ENCODE measurements at regions not wholly inside any gene's neighbourhood (a gene's known extent, or its start where the extent isn't known, plus 50 kb on each side); places are given as distances from the start of the nearest gene placed in this dataset.

DNA sequence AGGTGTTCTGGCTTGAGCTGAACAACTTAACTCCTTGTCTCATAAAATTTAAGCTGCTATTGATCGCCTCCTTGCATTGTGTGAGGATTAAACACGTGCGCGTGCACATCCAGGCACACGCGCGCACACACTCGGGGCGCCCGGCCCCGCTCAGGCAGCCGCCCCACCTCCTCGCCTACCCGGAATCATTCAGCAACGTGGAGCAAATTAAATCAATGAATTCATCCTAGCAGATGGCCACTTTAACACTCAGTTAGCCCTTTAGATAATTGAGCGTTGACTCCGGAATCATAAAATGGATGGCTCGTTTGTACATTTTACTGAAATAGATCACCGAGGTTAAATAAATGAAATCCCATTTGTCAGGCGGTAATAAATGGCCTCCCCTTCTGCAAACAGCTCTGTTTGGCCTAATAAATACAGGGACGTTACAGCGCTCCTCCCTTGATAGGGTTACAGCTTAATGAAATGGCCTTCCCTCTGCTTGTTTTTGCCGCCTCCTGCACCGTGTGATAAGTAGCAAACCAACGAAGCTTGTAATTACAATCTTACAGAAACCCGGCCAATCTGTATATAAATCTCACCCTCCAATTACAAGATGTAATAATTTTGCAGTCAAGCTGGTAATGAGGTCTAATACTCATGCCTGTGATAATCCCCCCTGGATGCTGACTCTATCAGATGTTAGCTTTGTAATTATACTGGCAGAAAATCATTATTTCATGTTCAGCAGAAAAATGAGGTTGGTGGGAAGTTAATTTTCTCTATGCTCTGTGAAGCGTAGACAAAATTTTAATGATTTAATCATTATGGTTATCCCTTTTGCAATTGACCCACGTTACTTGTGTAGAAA is 229.7 kb upstream of the IRX4 start:
- Histone ChIP-seq H3K79me2 (ENCODE audit: insufficient read depth, low read length) (no peaks in the 10 kb centered on the region), H3K27ac (ENCODE audit: low read depth, low read length, poor library complexity, severe bottlenecking) (no peak overlapping the region), H3K4me3 (ENCODE audit: low read depth, low read length, poor library complexity, severe bottlenecking) (no peak overlapping the region), H3K9me3 (ENCODE audit: low read length) (no peaks in the 10 kb centered on the region), H3F3A (ENCODE audit: insufficient read depth, low read length) (no peaks in the 10 kb centered on the region), H4K20me1 (ENCODE audit: insufficient read depth, low read length) (no peaks in the 10 kb centered on the region), H3K9me2 (ENCODE audit: low read depth, low read length) (no peaks in the 10 kb centered on the region), H2AFZ (ENCODE audit: low read length) (no peak overlapping the region), H3K27me3 (ENCODE audit: insufficient read depth, low read length) (no peaks in the 10 kb centered on the region), H3K4me2 (ENCODE audit: low read length) (no peak overlapping the region), H3K4me1 (ENCODE audit: insufficient read depth, low read length, severe bottlenecking) (no peaks in the 10 kb centered on the region), H3K36me3 (ENCODE audit: insufficient read depth, low read length) (no peaks in the 10 kb centered on the region), H3K9ac (ENCODE audit: low read length) (no peak overlapping the region)
- TF ChIP-seq, protein P1, sequence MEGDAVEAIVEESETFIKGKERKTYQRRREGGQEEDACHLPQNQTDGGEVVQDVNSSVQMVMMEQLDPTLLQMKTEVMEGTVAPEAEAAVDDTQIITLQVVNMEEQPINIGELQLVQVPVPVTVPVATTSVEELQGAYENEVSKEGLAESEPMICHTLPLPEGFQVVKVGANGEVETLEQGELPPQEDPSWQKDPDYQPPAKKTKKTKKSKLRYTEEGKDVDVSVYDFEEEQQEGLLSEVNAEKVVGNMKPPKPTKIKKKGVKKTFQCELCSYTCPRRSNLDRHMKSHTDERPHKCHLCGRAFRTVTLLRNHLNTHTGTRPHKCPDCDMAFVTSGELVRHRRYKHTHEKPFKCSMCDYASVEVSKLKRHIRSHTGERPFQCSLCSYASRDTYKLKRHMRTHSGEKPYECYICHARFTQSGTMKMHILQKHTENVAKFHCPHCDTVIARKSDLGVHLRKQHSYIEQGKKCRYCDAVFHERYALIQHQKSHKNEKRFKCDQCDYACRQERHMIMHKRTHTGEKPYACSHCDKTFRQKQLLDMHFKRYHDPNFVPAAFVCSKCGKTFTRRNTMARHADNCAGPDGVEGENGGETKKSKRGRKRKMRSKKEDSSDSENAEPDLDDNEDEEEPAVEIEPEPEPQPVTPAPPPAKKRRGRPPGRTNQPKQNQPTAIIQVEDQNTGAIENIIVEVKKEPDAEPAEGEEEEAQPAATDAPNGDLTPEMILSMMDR (IDR thresholded peaks at IDR 0.05; ENCODE audit: low read length) = no peak
- no peak for TF ChIP-seq EZH2 (IDR thresholded peaks at IDR 0.05; ENCODE audit: borderline replicate concordance, low read length)

- Histone ChIP-seq H3K4me1 (ENCODE audit: insufficient read depth, low read length, severe bottlenecking) (no peaks in the 10 kb centered on the region), H3K9me3 (ENCODE audit: low read length) (no peaks in the 10 kb centered on the region), H3K4me2 (ENCODE audit: low read length) (no peak overlapping the region), H3K9me2 (ENCODE audit: low read depth, low read length) (no peaks in the 10 kb centered on the region), H3K27me3 (ENCODE audit: insufficient read depth, low read length) (no peaks in the 10 kb centered on the region), H3K9ac (ENCODE audit: low read length) (no peak overlapping the region), H2AFZ (ENCODE audit: low read length) (no peak overlapping the region), H3K36me3 (ENCODE audit: insufficient read depth, low read length) (no peaks in the 10 kb centered on the region), H3K4me3 (ENCODE audit: low read depth, low read length, poor library complexity, severe bottlenecking) (no peak overlapping the region), H4K20me1 (ENCODE audit: insufficient read depth, low read length) (no peaks in the 10 kb centered on the region), H3K27ac (ENCODE audit: low read depth, low read length, poor library complexity, severe bottlenecking) (no peak overlapping the region), H3F3A (ENCODE audit: insufficient read depth, low read length) (no peaks in the 10 kb centered on the region), H3K79me2 (ENCODE audit: insufficient read depth, low read length) (no peaks in the 10 kb centered on the region)
- no peak for TF ChIP-seq EZH2 (IDR thresholded peaks at IDR 0.05; ENCODE audit: borderline replicate concordance, low read length)
- TF ChIP-seq, protein P1 (IDR thresholded peaks at IDR 0.05; ENCODE audit: low read length) = no peak
Observed at GRCh38 chr5:2111569-2112105, 228.9 kb upstream of the IRX4 start.

DNA sequence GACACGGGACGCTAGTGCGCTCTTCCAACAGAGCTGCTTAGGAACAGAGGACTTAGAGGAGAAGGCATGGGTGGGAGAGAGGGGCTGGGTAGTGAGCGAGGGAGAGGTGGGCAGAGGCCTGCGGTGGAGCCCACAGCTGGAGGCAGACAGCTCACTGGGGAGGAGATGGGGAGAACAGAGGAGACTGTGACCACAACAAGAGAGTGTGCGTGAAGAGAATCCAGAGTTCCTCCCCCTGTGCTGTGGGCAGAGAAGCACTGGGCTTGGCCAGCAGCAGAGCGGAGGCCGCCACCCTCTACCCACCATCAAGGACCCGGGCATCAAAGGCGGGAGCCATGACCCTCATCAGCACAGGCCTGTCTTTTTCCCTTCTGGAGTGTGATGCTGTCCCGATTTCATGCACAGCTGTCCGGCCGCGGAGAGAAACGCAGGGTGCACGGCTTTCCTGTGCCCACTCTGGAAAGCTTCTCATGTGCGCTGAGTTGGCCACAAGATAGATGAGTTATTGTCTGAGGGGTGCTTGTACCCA is 228.3 kb upstream of the IRX4 start:
- H3K4me2 ChIP-seq (ENCODE audit: low read length) = no peak overlapping the region
- no peaks in the 10 kb centered on the region for H3K27me3 ChIP-seq (ENCODE audit: insufficient read depth, low read length)
- no peaks in the 10 kb centered on the region for H3K79me2 ChIP-seq (ENCODE audit: insufficient read depth, low read length)
- H2AFZ ChIP-seq (ENCODE audit: low read length) = no peak overlapping the region
- TF ChIP-seq EZH2 (IDR thresholded peaks at IDR 0.05; ENCODE audit: borderline replicate concordance, low read length) = no peak
- TF ChIP-seq, protein P1 (IDR thresholded peaks at IDR 0.05; ENCODE audit: low read length) = no peak
- no peaks in the 10 kb centered on the region for H3K36me3 ChIP-seq (ENCODE audit: insufficient read depth, low read length)
- H3K4me3 ChIP-seq (ENCODE audit: low read depth, low read length, poor library complexity, severe bottlenecking) = no peak overlapping the region
- no peaks in the 10 kb centered on the region for H4K20me1 ChIP-seq (ENCODE audit: insufficient read depth, low read length)
- H3K9me2 ChIP-seq (ENCODE audit: low read depth, low read length) = no peaks in the 10 kb centered on the region
- no peaks in the 10 kb centered on the region for H3K9me3 ChIP-seq (ENCODE audit: low read length)
- H3F3A ChIP-seq (ENCODE audit: insufficient read depth, low read length) = no peaks in the 10 kb centered on the region
- no peak overlapping the region for H3K27ac ChIP-seq (ENCODE audit: low read depth, low read length, poor library complexity, severe bottlenecking)
- H3K9ac ChIP-seq (ENCODE audit: low read length) = no peak overlapping the region
- H3K4me1 ChIP-seq (ENCODE audit: insufficient read depth, low read length, severe bottlenecking) = no peaks in the 10 kb centered on the region

All from OCI-LY1 (cell line).